ENCODE measurements at regions not wholly inside any gene's neighbourhood (a gene's known extent, or its start where the extent isn't known, plus 50 kb on each side); places are given as distances from the start of the nearest gene placed in this dataset.

DNA sequence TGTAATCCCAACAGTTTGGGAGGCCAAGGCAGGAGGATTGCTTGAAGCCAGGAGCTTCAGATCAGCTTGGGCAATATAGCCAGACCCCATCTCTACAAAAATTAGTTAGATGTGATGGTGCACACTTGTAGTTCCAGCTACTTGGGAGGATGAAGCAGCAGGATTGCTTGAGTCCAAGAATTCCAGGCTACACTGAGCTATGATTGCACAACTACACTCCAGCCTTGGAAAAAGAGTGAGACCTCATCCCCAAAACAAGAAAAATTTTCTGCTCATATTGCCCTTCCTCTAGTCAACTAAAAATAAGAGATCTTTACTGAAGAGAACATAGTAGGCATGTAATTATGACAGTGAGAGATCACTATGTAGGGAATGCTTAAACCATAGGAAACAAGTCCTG is 60.9 kb upstream of the SPATA12 start:
- CTCF ChIA-PET, result no interaction called here
- TF ChIP-seq, protein P1, sequence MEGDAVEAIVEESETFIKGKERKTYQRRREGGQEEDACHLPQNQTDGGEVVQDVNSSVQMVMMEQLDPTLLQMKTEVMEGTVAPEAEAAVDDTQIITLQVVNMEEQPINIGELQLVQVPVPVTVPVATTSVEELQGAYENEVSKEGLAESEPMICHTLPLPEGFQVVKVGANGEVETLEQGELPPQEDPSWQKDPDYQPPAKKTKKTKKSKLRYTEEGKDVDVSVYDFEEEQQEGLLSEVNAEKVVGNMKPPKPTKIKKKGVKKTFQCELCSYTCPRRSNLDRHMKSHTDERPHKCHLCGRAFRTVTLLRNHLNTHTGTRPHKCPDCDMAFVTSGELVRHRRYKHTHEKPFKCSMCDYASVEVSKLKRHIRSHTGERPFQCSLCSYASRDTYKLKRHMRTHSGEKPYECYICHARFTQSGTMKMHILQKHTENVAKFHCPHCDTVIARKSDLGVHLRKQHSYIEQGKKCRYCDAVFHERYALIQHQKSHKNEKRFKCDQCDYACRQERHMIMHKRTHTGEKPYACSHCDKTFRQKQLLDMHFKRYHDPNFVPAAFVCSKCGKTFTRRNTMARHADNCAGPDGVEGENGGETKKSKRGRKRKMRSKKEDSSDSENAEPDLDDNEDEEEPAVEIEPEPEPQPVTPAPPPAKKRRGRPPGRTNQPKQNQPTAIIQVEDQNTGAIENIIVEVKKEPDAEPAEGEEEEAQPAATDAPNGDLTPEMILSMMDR (conservative IDR thresholded peaks at IDR 0.05), result no peak
- TF ChIP-seq EZH2 (IDR thresholded peaks at IDR 0.05; ENCODE audit: low read depth), result no peak
- H3K4me2 ChIP-seq, result no peak overlapping the region
- intact Hi-C loops (cut with micrococcal nuclease; ENCODE audit: unreplicated experiment), result no loop called here
- POLR2A ChIA-PET (ENCODE audit: unreplicated experiment), result interaction anchor here (0.7 kb wide), 1 partner anchor 180 kb away, joined by 5 read pairs; no protein-coding TSS in a partner anchor
- no peaks in the 10 kb centered on the region for H3K4me1 ChIP-seq (replicated peaks; ENCODE audit: insufficient read depth)
- H4K20me1 ChIP-seq (ENCODE audit: insufficient read depth), result no peaks in the 10 kb centered on the region
- no peak overlapping the region for H3K27ac ChIP-seq
- BruUV-seq (replicated peaks), result no TSS peak
- no peaks in the 10 kb centered on the region for H3K27me3 ChIP-seq (ENCODE audit: insufficient read depth, low read depth)
- H3K36me3 ChIP-seq (ENCODE audit: low read depth), result no peaks in the 10 kb centered on the region
- no peaks in the 10 kb centered on the region for H3K9me3 ChIP-seq (ENCODE audit: insufficient read depth, low read depth)
- no peaks in the 10 kb centered on the region for H3K9me2 ChIP-seq (ENCODE audit: insufficient read depth)
- no peak overlapping the region for H3K4me3 ChIP-seq
- no peak for DNase-seq
- no peaks in the 10 kb centered on the region for H3F3A ChIP-seq (ENCODE audit: insufficient read depth, low read depth)
- no peaks in the 10 kb centered on the region for H3K79me2 ChIP-seq (ENCODE audit: low read depth)
- no peak overlapping the region for H2AFZ ChIP-seq

DNA sequence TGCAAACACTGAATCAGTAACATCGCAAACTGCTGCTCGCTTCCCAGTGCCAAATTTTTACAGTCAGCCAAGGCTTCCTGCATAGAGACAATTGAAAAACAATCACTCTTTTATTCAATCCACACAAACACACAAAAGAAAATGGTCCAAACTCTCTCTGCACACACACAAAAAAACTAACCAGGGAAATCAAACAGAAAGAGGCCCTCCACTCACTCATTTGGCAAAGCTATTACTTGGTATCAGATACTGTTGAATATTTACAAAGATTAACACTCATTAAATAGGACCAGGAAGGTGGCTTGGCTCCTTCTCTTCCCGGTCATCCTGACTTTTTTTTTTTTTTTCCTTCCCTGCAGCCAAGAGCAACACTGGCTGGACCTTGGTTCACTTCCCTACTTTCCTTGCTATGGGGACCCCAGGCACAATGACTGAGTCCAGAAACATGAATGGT is 62.4 kb upstream of the SPATA12 start:
- no peaks in the 10 kb centered on the region for H3K9me3 ChIP-seq (ENCODE audit: insufficient read depth, low read depth)
- no peaks in the 10 kb centered on the region for H3K27me3 ChIP-seq (ENCODE audit: insufficient read depth, low read depth)
- no peak for DNase-seq
- no peak overlapping the region for H3K27ac ChIP-seq
- H3K79me2 ChIP-seq (ENCODE audit: low read depth), result no peaks in the 10 kb centered on the region
- no peak overlapping the region for H3K4me2 ChIP-seq
- H3K36me3 ChIP-seq (ENCODE audit: low read depth), result no peaks in the 10 kb centered on the region
- BruUV-seq (replicated peaks), result no TSS peak
- ChIA-PET POLR2A (ENCODE audit: unreplicated experiment) (no interaction called here), CTCF (no interaction called here)
- intact Hi-C loops (cut with micrococcal nuclease; ENCODE audit: unreplicated experiment), result no loop called here
- TF ChIP-seq EZH2 (IDR thresholded peaks at IDR 0.05; ENCODE audit: low read depth), result no peak
- TF ChIP-seq, protein P1 (conservative IDR thresholded peaks at IDR 0.05), result no peak
- H3F3A ChIP-seq (ENCODE audit: insufficient read depth, low read depth), result no peaks in the 10 kb centered on the region
- H3K9me2 ChIP-seq (ENCODE audit: insufficient read depth), result no peaks in the 10 kb centered on the region
- H4K20me1 ChIP-seq (ENCODE audit: insufficient read depth), result no peaks in the 10 kb centered on the region
- H3K4me3 ChIP-seq, result no peak overlapping the region
- H3K4me1 ChIP-seq (replicated peaks; ENCODE audit: insufficient read depth), result no peaks in the 10 kb centered on the region
- no peak overlapping the region for H2AFZ ChIP-seq

DNA sequence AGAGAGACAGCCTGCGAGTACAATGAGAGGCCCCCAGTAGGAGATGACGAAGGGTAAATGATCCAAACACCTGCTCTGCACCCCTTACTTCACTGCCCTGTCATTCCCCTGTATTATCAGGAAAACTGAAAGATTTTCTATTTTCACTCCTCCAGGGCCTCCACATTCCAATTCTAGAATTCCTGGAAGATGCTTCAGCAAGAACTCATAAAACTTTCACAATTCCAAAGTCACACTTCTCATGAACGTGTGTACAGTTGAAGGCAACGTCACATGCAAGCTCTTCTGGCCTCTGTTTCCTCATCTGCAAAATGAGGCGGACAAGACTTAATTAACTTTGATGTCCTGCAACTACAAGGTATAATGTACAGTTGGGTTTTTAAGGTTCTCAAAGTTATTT is 62.8 kb upstream of the SPATA12 start:
- intact Hi-C loops (cut with micrococcal nuclease; ENCODE audit: unreplicated experiment), result no loop called here
- POLR2A ChIA-PET (ENCODE audit: unreplicated experiment), result no interaction called here
- Histone ChIP-seq H3K36me3 (ENCODE audit: low read depth) (no peaks in the 10 kb centered on the region), H3K4me1 (replicated peaks; ENCODE audit: insufficient read depth) (no peaks in the 10 kb centered on the region), H3K79me2 (ENCODE audit: low read depth) (no peaks in the 10 kb centered on the region), H3K4me3 (no peak overlapping the region), H3K27ac (no peak overlapping the region), H3K4me2 (no peak overlapping the region), H2AFZ (no peak overlapping the region), H3F3A (ENCODE audit: insufficient read depth, low read depth) (no peaks in the 10 kb centered on the region), H3K9me2 (ENCODE audit: insufficient read depth) (no peaks in the 10 kb centered on the region), H3K9me3 (ENCODE audit: insufficient read depth, low read depth) (no peaks in the 10 kb centered on the region), H3K27me3 (ENCODE audit: insufficient read depth, low read depth) (no peaks in the 10 kb centered on the region), H4K20me1 (ENCODE audit: insufficient read depth) (no peaks in the 10 kb centered on the region)
- TF ChIP-seq, protein P1 (conservative IDR thresholded peaks at IDR 0.05), result no peak
- TF ChIP-seq EZH2 (IDR thresholded peaks at IDR 0.05; ENCODE audit: low read depth), result no peak
- DNase-seq, result no peak
- no TSS peak for BruUV-seq (replicated peaks)
- CTCF ChIA-PET, result no interaction called here
